Superior temporal gyrus (tissue), 1 donor: ENCODE measurements at regions not wholly inside any gene's neighbourhood (a gene's known extent, or its start where the extent isn't known, plus 50 kb on each side); places are given as distances from the start of the nearest gene placed in this dataset.

Experiments used
- DNase-seq: peaks from one replicate; pipeline ENCODE4 v3.0.0-alpha.2; 2016; ENCODE audit errors: extremely low spot score

DNA sequence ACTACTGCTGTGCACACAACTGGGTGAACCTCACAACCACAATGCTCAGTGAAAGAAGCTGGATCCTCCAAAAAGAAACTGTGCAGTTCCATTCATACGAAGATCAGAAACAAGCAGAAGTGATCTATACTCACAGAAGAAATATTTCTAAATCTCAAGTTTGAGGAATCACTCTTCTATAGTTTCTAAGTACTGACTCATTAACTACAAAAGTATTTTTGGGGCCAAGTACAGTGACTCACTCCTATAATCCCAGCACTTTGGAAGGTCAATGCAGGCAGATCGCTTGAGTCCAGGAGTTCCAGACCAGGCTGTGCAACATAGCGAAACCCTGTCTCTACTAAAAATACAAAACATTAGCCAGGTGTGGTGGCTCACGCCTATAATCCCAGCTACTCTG, 51.3 kb upstream of the RELL1 start:
- DNase-seq = no peak
